IPS DF 4.7 (cell line): ENCODE measurements at regions not wholly inside any gene's neighbourhood (a gene's known extent, or its start where the extent isn't known, plus 50 kb on each side); places are given as distances from the start of the nearest gene placed in this dataset.
"Not testable (repeated sequence)": the region's sequence is repeated elsewhere in the genome, so short reads cannot be mapped to it uniquely, and the experiment has no call there.

ENCODE experiments used
- DNase-seq: peaks from one replicate; pipeline ENCODE4 v3.0.0-alpha.2; 2013; ENCODE audit warnings: low spot score; ENCODE audit errors: extremely low read depth

DNA sequence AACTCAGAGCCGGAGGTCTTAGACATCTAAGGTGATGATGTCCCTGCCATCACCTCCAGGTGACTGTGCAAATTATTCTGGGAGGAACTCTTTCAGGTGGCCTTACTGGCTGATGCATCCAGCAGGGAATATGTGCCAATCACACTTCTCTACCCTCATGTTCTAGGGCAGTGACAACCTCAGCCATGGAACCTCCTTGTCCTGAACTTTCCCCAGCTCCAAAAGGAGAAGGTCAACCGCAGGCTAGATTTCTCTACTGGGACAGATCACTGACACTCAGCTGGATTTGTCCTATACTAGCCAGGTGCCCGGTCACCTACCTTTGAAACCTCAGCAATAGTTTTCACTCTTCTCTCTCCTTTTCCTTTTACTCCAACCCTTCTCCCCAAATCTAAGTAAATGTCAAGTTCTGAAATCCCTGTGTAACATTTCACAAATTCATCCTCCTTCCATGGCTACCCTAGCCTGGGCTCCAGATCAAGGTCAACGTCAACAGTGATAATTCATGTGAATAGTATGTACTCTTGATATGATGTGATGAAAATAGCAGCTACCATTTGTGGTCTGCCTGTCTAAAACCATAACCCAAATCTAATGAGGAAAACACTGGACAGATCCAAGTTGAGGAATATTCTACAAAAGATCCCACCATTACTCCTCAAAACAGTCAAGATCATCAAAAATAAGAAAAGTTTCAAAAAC is 115.0 kb upstream of the EGLN3 start:
- no peak for DNase-seq

DNA sequence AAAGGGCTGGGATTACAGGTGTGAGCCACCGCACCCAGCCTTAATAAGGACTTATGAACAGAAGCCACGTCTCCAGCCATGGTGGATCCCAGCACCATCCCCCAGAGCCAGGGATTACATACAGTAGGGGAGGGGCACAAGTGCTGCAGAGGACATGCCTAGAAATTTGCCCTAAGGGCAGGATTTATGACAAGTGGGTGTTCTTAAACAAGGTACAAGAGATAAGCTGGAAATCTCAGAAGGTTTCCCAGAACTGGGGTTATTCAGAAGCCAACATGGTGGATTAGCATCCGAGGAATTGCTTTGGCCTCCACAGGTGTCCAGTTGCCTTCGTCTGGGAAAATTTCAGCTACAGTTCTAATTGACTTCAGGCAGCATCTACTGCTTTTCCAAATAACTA is 114.4 kb upstream of the EGLN3 start:
- no peak for DNase-seq

DNA sequence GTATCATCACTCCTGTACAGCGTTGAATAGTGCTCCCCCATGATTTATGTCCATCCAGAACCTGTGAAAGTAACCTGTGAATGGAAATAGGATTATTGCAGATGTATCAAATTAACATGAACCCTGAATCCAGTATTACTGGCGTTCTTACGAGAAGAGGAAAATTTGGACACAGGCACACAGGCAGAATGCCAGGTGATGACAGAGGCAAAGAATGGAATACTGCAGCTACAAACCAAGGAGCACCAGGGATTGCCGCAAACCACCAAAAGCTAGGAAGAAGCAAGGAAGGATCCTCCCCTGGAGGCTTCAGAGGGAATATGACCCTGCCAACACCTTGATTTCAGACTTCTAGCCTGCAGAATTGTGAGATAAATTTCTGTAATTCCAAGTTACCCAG is 113.5 kb upstream of the EGLN3 start:
- no peak for DNase-seq

DNA sequence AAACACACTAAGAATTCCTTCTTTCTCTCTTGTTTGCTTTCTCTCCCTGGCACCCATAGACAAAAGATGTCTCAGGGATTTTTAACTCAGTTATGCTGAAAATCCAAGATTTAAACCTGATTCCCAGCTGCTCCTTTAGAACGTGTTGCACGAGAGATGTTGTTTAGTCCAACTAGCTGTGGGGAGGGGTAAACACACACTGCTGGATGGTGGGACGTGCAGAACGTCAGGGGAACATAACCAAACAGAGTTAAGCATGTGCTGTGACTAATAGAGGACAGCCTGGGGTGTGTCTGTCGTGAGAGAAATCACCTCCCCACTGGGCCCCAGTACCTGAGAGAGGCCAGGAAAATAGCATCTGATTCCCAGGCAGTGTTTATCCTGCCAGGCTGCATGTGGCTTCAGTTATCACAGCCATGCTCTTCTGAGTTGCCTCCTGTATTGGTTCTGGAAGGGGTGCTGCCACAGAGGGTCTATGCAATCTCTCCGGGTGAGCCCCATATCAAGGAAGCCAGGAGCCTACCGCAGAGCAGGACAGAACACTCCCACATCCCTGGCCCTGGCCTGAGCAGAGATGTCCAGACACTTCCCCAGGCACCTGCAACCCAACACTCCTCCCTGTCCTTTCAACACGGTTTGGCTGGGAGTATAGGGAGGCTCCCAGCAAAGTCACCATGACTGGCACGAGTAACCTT is 112.7 kb upstream of the EGLN3 start:
- DNase-seq = no peak

DNA sequence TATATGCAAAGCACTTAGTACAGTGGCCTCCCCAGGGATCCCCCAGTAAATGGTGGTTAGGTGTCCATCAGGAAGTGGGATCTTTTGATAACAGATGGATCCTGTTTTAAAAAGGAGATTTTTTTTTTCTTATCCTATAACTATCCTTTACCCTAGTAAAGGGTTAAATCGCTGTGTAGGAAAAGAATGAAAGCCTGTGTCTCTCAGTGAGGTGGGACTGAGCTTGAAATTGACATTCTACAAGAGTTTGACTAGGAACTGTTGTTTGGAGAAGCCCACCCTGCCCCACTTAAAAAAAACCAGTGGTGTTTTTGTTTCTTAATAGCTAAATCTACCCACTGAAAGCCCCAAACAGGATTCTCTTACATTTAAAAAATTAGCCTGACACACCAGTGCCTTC is 112.2 kb upstream of the EGLN3 start:
- no peak for DNase-seq

DNA sequence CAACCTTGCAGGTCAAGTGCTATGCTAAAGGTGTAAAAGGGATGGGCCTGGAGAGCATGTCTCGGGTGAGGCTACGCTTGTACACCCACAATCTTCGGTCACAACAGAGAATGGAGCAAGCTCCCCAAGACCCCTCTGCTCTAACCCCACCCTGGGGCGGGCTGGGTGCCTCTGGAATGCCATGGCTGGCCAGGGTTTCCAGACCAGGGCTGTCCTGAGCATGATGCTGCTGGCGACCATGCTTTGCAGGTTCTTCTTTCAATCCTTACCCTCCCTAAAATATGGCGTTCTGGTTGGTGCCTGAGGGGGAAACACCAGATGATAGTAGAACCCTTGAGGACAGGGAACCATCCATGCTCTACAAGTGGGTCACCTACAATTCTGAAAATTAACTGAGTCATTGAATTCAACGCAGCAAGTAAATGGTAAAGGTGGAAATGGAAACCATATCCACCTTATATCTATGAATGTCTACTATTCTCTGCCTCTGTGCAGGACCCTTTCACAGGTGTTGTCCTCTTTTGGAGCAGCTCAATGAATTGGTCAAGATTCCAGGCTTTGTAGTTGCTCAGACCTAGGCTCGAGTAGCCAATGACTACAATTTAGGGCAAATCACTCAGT is 111.6 kb upstream of the EGLN3 start:
- DNase-seq = no peak

DNA sequence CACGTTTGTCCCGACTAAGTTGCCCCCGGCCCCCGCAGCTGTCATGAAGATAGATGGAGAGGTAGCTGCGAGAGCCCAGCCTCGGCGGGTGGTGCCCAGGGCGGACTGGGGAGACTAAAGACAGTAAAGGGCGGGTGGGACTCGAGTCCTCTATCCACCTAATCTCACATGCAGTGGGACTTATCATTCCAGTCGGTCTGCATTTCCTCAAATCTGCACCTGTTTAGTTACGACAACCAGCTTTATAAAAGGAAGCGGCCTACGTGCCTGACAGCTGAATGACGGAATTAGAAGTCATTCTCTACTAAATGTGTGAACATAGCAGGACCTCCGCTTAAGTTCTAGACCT is 109.8 kb upstream of the EGLN3 start:
- DNase-seq = no peak

DNA sequence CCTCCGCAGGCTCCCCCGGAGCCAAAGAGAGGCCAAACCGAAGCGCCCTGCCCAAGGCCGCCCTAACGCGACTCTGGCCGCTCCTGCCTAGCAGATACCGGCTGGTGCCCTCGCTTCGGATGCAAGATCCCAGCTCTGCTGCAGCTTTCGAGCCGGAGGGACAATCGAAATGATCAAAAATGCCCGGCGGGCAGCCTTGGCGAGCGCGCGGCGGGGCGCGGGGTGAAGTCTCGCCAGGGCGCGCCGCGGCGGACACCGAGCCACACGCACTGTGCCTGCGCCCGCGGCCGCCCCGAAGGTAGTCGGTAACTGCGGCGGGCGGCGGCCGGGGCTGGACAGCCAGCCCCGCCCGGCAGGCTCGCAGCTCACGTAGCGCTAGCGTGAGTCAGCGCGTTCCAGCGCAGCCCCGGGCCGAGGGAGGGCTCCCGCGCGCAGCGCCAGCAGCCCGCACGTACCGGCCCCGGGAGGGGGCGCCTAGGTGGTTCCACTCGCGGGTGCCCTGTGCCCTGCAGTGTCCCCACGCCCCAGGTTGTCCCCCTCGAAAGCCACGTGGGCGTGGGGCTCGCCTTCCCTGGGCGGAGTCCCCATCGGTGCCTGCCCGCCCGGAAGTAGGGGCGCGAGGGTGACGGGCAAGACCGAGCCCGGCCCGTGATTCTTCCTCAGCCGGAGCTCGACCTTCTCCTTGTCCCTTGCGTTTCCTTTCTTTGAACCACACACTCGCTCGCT is 109.2 kb upstream of the EGLN3 start:
- DNase-seq = no peak

DNA sequence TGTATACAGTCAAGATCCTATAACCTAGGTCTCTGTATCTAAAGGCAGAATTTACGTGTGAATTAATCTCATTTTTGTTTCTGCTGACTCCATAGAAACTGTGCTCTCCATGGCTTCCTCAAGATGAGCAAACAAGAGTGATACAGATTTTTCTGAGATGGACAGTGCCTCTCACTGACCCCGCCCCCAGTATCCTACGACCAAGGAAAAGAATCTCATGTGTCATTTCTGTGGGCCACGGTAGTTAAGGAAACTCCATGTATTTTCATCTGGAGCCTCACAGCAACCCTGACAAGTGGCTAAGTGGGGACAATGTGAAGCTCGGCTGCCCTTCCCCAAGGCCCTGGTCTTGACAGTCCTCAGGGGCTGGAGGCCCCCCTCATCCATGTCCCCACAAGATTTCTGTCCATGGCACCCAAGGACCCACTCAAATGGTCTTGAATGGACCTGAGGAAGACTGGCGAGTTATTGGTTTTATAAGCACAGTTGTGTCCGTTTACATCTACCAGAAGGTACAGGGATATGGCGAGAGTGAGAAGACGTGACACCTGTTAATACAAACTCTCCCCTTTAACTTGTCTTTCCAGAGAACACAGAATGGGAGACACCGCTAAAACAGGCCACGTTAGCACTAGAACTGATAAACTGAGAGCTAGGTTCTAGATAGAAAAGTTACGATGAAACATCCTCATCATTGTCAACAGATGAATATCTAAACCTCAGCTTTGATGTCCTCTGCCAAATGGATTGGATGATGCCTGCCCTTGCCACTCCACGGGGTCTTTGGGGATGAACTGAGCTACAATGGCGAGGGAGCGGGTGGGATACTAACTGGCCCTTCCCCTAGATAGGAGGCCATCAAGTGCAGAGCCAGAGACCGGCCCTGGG is 108.4 kb upstream of the EGLN3 start:
- no peak for DNase-seq

DNA sequence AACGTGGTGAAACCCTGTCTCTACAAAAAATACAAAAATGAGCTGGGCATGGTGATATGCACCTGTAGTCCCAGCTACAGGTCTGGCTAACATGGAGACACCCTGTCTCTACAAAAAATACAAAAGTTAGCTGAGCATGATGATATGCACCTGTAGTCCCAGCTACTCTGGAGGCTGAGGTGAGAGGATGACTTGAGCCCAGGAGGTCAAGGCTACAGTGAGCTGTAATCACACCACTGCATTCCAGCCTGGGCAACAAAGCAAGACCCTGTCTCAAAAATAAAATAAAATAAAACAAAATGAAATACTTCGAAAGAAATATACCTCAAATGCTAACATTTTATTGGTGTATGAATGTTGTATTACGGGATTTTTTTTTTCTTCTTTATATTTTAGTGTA is 107.6 kb upstream of the EGLN3 start:
- DNase-seq = no peak

DNA sequence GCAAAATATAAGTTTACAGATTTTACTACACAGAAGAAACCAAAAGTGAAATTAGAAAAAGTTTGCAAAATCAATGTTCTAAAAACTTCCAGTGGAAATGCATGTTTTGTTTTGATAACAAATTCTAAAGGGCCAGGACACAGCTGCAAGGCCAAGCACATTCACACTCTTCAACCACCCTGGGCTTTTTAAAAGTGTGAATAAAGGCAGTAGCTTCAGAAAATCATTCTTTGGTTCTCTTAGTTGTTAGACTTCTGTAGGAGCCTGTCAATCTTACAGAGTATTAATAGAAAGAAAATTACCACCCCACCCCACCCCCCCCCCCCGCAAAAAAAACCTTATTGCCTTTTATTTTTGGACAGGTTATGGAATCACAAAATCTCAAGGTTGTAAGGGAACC is 105.2 kb upstream of the EGLN3 start:
- DNase-seq = no peak

DNA sequence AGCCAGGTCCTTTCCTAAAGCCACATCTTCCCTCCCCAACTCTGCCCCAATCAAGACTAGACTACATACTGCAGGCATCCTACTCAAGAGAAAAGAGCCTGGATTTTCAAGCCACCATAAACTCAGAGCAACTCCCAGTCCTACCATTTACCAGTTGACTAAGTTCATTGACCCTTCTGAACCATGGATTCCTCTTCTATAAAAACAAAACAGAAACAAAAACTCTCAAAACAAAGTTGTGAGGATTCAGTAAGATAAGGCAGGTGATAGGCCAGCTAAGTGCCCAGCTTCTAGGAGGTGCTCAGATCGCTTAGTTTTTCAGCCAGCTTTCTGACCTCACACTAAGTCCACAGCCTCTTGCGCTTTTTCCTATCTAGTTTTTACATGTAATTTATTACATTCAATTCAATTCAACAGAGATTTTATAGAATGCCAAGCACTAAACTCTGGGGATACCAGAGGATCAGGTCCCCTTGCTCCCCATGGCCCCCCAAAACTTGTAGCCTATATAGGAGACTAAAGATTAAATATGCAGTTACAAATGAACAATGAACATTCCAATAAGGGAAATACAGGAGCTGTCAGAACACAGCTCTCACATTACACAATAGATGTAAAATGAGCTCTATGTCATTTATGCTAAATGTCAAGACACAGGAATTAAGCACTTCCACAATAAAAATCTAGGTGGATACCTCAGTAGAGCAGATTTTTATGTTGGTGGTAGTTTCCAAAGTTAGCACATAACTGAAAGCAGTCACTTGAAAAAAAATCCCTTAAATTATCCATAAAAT is 104.5 kb upstream of the EGLN3 start:
- DNase-seq = no peak

DNA sequence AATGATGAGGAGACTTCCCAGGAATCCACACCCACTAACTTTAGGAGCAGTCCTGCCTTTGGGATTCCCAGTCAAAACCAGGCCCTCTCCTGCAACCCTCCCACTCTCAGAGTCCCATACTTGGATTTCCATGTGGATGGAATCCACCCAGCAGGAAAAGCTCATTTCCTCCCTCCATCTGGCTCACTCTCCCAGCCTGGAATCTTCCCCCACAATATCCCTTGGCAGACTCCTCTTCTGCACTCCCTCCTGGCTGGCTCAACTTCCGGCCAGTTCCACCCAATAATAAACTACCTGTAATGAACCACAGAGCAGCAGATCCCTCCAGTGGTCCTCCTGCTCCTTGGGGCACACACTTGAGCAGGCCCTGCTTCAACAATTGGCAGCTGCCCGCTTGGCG is 102.8 kb upstream of the EGLN3 start:
- no peak for DNase-seq

DNA sequence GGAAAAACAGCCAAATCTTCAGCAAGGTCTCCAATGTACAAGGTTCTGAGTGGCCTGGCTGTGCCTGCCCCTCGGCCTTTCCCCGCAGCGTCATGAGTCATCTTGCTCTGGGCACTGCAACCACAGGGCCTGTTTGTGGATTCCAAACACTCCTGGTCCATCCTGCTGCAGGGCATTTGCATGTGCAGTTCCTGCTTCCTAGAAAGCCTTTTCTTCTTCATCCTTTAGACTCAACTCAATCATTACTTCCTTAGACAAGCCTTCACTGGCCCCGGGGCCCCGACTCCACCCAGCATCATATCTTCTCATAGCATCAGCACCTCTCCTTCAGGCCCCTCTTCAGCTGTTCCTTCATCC is 101.8 kb upstream of the EGLN3 start:
- no peak for DNase-seq

DNA sequence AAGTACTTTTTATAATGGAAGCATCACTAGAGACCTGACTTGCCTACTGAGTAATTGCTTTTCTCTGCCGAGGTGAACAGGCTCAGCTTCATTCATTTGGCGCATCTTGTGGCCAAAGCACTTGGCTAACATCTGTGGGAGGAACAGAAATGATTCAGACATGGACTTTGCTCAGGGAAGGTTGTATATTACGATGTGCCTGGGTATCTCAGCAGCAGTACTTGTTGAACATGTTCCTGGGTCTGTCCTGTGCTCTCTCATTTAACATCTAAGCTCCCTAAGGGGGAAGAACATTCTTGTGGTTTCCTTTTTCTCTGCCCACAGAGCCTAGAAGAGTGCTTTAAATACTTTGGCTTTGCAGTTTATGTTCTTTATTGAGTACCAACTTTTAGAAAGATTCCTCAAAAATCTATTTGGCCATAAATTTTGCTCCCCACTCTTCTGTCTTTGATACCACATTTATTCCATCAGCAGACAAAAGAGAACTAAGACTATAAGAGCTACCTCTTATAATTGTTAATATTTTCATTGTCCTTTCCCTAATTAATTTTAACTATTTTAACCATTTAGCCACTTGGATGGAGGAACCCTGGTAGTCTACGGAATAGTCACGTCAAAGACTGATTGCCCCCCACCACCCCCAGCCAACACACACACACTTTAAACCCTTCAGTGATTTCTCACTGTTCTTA is 101.2 kb upstream of the EGLN3 start:
- no peak for DNase-seq

DNA sequence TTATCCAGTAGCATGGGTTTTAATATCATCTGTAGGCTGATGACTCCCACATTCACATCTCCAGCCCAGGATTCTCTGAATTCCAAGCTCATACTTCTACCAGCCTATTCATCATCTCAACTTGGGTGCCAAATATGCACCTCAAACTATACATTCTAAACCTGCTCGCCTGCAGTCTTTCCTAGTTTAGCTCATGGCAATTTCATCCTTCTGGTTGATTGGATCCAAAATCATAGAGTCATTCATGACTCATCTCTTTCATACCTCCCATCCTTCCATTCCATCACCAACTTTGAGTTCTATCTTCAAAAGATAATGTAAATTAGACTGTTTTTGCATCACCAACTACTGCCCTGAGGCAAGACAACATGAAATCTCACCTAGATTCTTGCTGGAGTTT is 99.7 kb upstream of the EGLN3 start:
- DNase-seq = no peak

DNA sequence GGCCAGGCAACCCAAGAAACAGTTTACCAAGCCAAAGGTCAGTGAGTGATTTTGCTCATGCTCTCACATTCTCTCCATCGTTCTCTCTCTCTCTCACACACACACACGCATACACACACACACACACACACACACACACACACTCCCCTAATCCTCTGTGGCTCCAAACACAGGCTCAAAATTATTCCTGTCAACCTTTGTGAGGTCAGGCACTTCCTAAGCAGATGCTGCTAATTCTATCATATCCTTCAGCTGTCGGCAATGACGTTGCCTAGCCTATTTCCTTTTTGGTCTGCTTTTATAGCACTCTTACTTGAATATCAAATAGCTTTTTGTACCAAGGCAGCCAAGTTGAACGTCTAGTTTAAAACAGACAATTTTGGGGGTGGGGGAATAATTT is 98.9 kb upstream of the EGLN3 start:
- no peak for DNase-seq

DNA sequence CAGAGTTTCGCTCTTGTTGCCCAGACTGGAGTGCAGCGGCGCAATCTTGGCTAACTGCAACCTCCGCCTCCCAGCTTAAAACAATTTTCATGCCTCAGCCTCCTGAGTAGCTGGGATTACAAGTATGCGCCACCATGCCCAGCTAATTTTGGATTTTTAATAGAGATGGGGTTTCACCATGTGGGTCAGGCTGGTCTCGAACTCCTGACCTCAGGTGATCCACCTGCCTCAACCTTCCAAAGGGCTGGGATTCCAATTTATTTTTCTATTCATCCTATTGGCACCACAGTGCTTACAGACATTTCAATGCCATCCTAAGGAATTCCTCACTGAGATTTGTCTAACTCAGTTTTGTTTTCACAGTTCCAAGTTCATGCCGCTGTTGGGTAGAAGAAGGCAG is 98.3 kb upstream of the EGLN3 start:
- DNase-seq = not testable (repeated sequence)

DNA sequence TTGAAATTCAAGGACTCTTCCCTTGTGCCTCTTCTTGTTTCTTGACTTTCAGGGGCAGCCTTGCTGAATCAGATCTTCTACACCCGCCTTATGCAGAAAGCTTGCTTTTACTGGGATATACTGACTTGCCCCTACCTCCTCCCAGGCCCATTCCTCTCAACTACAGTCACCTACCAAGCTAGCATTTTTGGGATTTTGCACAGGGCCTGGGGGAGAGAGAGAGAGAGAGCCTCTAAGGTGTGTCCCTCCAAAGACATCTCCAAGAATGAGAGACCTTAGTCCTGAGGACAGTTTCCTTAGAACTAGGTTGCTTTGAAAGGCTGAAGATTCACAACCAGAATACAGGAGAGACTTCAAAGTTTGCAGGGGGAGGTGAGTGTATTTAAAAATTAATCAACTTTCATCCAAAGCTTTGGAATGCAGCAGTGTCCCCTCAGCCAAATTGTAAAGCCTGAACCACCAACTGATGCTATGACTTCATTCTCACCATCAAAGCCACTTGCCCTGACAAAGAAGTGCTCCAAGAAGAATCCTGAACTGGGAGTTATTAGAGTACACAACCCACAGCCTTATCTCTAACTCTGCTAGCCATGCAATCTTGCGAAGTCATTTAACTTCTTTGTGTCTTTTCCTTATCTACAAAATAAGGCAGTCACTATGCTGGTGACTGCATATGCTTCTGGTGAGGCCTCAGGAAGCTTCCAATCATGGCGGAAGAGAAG is 96.1 kb upstream of the EGLN3 start:
- no peak for DNase-seq
